Mesothelial cell of epicardium (in vitro differentiated cells): ENCODE measurements at regions not wholly inside any gene's neighbourhood (a gene's known extent, or its start where the extent isn't known, plus 50 kb on each side); places are given as distances from the start of the nearest gene placed in this dataset.
"Not testable (repeated sequence)": the region's sequence is repeated elsewhere in the genome, so short reads cannot be mapped to it uniquely, and the experiment has no call there.

Experiments used
- DNase-seq, 2 experiments: peaks; one replicate each; pipeline ENCODE4 v3.0.0; 2021; ENCODE audit warnings: low spot score in 2 of 2; ENCODE audit not compliant: unreplicated experiment in 2 of 2
- H3K27ac Mint-ChIP-seq: 2 replicates; pipeline ENCODE4 v1.8.0; 2021; ENCODE audit warnings: mixed read lengths
- H3K27me3 Mint-ChIP-seq: 2 replicates; pipeline ENCODE4 v1.8.0; 2021; ENCODE audit warnings: low read depth, mixed read lengths
- H3K36me3 Mint-ChIP-seq: 2 replicates; pipeline ENCODE4 v1.8.0; 2021; ENCODE audit warnings: mixed read lengths
- H3K4me1 Mint-ChIP-seq: 2 replicates; pipeline ENCODE4 v1.8.0; 2021; ENCODE audit warnings: mixed read lengths
- H3K4me3 Mint-ChIP-seq: 2 replicates; pipeline ENCODE4 v1.8.0; 2021; ENCODE audit warnings: mild to moderate bottlenecking, moderate library complexity, mixed read lengths
- H3K9me3 Mint-ChIP-seq: 2 replicates; pipeline ENCODE4 v1.8.0; 2021; ENCODE audit warnings: mixed read lengths
- CTCF ChIP-seq: fragments of 200-600 bp; sonication (generic); IDR thresholded peaks from one replicate; pipeline ENCODE4 v1.5.0; 2021; ENCODE audit warnings: antibody characterized with exemption; ENCODE audit not compliant: unreplicated experiment

GRCh38 chr7:3114917-3115316, 71.2 kb upstream of the CARD11 start:
- no peak overlapping the region for H3K27ac Mint-ChIP-seq
- no peak overlapping the region for H3K4me3 Mint-ChIP-seq
- H3K4me1 Mint-ChIP-seq: peaks cover 13% of the 10 kb centered on the region
- H3K36me3 Mint-ChIP-seq: no peaks in the 10 kb centered on the region
- peaks cover 15% of the 10 kb centered on the region for H3K9me3 Mint-ChIP-seq
- H3K27me3 Mint-ChIP-seq: peaks cover 25% of the 10 kb centered on the region
- no peak for TF ChIP-seq CTCF
- DNase-seq: no peak

- peaks cover 28% of the 10 kb centered on the region for H3K9me3 Mint-ChIP-seq
Observed at GRCh38 chr7:3117081-3117480, 73.4 kb upstream of the CARD11 start.

GRCh38 chr7:3117488-3118231, 74.0 kb upstream of the CARD11 start:
- no peak for TF ChIP-seq CTCF
- peak in 1 of 2 experiments; percentile 44 for DNase-seq
- Mint-ChIP-seq H3K4me1 (peaks cover 10% of the 10 kb centered on the region), H3K27ac (peak overlapping the region; percentile 7), H3K27me3 (peaks cover 30% of the 10 kb centered on the region), H3K9me3 (peaks cover 29% of the 10 kb centered on the region), H3K36me3 (peaks cover 5% of the 10 kb centered on the region), H3K4me3 (peak overlapping the region; percentile 50)

More at GRCh38 chr7:3117081-3117480, 73.4 kb upstream of the CARD11 start:
- Mint-ChIP-seq H3K27me3 (peaks cover 29% of the 10 kb centered on the region), H3K36me3 (peaks cover 5% of the 10 kb centered on the region), H3K27ac (no peak overlapping the region), H3K4me1 (peaks cover 13% of the 10 kb centered on the region), H3K4me3 (peak overlapping the region; percentile 49)
- DNase-seq: no peak
- no peak for TF ChIP-seq CTCF

- not testable (repeated sequence) for DNase-seq, H3K36me3 Mint-ChIP-seq, H3K4me3 Mint-ChIP-seq, H3K27ac Mint-ChIP-seq
- peaks cover 29% of the 10 kb centered on the region for H3K9me3 Mint-ChIP-seq
- peaks cover 10% of the 10 kb centered on the region for H3K4me1 Mint-ChIP-seq
- peaks cover 33% of the 10 kb centered on the region for H3K27me3 Mint-ChIP-seq
Observed at GRCh38 chr7:3119352-3119927, 75.8 kb upstream of the CARD11 start.

- Mint-ChIP-seq H3K9me3 (peaks cover 25% of the 10 kb centered on the region), H3K4me1 (peaks cover 10% of the 10 kb centered on the region), H3K36me3 (peaks cover 5% of the 10 kb centered on the region), H3K4me3 (no peak overlapping the region), H3K27me3 (peaks cover 33% of the 10 kb centered on the region), H3K27ac (no peak overlapping the region)
- no peak for DNase-seq
- TF ChIP-seq CTCF: no peak
Observed at GRCh38 chr7:3119963-3120362, 76.3 kb upstream of the CARD11 start.

GRCh38 chr7:3120513-3120912, 76.8 kb upstream of the CARD11 start:
- Mint-ChIP-seq H3K36me3 (peaks cover 5% of the 10 kb centered on the region), H3K4me3 (no peak overlapping the region), H3K27me3 (peaks cover 28% of the 10 kb centered on the region), H3K9me3 (peaks cover 25% of the 10 kb centered on the region), H3K4me1 (peaks cover 10% of the 10 kb centered on the region), H3K27ac (no peak overlapping the region)
- no peak for TF ChIP-seq CTCF
- DNase-seq: no peak
